ENCODE measurements at regions not wholly inside any gene's neighbourhood (a gene's known extent, or its start where the extent isn't known, plus 50 kb on each side); places are given as distances from the start of the nearest gene placed in this dataset.

DNA sequence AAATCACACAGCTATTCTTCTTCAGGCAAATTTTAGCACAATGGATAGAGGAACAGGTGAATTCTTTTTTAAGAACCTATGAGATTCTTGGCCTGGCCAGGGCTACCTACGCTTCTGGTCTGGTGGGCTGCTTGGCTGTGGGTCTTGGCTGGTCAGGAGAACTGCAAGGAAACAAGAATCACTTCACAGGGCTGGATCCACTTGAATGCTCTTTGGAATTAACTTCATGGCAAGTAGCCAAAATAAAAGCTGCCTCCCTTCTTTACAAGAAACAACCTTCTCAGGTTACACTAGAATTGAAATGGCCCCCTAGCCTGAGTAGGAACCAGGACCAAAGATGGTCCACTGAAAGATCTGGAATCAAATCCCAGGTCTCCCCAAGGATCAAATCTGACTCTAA lies 519.1 kb downstream of the IQCM start:
- DNase-seq (ENCODE audit: low spot score): no peak
- no peak for ATAC-seq

DNA sequence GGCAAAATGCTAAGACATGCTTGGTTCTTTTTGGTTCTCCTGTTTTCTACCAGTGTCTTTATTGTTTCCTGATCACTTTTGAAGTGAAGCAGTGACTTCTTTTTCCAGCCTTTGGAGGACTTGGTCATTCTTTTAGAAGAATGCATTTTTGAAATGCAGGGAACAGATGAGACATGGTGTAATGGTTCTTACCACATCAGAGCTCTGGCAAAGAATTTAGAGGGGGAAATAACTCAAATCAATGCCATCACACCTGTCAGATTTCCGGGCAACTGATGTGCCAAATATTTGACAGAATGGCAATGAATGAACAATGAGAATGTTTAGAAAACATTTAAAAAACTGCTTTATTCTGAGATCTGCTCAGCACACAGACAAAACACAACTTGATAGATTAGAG lies 519.6 kb downstream of the IQCM start:
- ATAC-seq (no peak), DNase-seq (ENCODE audit: low spot score) (no peak)

DNA sequence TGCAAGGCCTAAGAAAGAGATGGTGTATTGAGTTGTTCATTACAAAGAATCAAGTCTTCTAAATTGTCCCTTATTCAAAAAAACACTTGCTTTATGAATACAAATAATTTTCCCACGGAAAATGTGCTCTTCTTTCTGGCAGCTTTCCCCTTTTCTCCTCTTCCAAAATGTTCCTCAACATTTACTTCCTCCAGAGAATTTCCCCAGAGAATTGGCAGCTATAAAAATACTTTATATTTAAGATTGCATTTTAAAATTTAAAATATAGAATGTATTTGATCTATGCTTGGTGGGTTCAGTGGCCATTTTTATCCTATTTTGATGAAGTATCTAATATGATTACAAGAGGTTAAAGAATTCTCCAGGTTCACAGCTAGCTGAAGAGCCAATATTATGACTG lies 521.0 kb downstream of the IQCM start:
- DNase-seq (ENCODE audit: low spot score) (no peak), ATAC-seq (no peak)

DNA sequence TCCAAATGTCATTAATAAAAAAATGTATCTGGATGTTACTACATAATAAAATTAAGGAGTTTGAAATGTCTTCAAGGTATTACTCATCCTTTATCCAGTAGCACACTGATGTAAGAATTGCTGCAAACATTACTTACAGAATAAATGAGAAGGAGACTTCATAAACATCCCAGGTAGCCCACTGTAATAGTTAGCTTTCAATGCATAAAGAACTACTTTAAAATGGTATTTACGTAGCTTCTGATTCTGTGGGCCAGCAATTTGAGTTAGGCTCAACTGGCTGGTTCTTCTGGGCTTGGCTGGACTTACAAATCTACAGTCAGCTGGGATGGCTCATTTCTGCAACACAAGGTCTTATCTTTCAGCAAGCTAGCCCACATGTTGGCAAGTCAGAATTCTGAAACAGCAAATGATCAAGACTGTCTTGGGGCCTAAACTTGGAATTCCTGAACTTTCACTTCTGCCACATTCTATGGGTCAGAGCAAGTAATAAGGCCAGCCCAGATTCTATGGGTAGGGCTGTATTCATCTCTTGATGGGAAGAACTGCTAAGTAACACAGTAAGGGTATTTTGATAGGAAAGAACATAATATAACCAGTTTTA lies 522.5 kb downstream of the IQCM start:
- no peak for ATAC-seq
- no peak for DNase-seq (ENCODE audit: low spot score)

DNA sequence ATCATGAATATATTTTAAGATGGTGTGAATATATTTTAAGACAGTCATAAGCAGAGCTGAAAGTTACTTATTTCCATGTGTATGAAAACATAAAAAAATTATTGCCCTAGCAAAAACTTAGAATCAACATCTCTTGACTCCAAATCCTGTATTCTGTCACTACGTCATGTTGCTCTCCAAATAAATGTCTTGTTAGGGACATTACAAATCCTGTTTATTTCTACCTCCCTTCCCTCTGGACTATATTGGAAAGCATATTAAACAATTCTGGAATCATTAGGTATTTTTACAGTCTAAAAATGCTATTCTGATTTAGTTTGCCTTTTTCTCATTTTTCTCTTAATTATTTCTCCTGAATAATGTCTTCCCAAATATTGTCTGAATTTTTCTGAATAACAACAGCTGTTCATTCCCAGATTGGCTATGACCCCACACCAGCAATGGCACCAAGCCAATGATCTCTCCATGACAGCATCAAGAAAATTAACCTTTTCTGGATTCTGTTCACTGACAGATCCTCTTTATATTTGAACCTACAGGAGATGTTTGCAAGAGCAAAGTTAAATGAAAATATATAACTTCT lies 523.1 kb downstream of the IQCM start:
- ATAC-seq: no peak
- no peak for DNase-seq (ENCODE audit: low spot score)

DNA sequence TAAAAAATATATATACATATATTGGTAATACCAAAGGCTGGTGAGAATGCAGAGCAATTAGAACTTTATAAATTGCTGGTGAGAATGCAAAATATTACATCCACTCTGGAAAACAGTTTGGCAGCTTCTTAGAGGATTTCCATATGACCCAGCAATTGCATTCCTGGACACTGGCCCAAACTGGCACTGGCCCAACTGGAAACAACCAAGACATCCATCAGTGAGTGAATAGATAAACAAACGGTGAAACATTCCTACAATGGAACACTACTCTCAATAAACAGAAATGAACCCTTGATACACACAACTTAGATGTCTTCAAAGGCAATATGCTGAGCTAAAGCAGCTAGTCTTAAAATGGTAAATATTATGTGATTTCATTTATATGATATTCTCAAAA lies 524.2 kb downstream of the IQCM start:
- no peak for ATAC-seq
- DNase-seq (ENCODE audit: low spot score): peak; percentile 46

DNA sequence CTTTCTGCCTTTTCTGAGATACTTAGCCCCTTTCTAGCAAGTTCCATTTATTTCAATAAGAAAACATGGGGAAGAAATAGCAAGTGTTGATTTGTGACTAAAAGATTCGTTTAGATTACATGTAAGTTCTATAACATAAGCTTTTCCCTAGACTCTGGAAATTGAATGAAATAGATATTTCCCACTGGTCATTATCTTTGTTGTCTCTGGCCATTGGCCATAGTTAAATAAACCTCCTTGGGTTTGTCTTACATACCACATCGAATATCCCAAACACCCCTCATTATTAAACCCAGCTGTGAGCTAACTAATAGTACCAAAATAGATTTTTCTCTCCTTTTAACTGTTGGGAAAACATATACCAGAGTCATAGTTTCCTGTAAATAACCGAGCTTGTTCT lies 534.8 kb downstream of the IQCM start:
- DNase-seq (ENCODE audit: low spot score) (no peak), ATAC-seq (no peak)

DNA sequence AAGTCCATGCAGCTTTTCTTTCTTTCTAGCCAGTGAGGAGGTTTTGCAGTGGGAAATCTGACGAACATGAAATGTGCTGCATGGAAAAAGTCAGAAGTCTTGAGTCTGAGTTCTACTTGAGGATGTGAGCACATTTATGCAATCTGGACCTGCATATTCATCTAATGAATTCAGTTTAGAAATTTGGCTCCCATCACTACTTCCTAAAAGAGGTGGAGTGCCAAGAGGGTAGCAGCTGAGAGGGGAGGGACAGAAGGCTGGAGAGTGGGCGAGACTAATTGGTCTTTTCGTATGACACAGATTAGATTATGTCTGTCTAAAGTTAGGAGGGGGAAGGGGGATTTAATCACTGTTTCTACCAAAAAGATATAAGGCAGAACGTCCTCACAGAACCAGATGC lies 535.9 kb downstream of the IQCM start:
- ATAC-seq: peak; percentile 17
- DNase-seq (ENCODE audit: low spot score): no peak

DNA sequence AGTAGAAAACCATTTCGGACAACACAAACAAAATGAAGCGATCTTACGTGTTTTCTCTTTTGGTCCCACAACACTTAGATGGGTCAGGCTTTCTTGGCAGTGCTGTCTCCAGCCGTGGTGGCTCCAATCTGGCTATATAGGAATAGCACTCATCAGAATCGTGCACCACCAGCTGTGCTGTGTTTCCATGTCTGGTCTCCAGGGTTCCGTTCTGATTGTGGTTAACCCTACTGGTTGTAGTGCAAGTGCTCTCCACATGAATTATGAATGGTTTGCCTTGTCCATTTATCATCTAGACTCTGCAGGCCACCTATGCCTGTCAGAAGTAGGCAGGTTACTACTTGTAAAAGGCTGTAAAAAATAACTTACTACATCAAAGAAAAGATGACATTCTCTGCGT lies 536.3 kb downstream of the IQCM start:
- no peak for ATAC-seq
- DNase-seq (ENCODE audit: low spot score): no peak

DNA sequence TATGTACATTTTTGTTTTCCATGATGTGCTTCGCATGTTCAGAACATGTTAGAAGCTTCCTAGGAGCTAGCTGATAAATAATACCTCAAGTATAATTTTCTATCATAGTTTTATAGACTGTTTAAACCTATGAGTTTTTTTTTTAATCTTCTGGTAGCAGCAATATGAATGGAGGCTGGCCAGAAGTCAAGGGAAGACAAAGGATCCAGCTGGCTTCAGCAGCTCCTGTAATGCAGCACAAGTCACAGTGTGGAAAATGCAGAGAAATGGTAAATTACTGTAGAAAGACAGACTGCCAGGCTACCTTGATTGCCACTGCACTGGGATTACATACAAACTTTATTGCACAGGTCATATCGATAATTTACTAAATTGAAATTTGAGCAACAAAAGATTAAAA lies 537.9 kb downstream of the IQCM start:
- ATAC-seq (no peak), DNase-seq (ENCODE audit: low spot score) (no peak)

DNA sequence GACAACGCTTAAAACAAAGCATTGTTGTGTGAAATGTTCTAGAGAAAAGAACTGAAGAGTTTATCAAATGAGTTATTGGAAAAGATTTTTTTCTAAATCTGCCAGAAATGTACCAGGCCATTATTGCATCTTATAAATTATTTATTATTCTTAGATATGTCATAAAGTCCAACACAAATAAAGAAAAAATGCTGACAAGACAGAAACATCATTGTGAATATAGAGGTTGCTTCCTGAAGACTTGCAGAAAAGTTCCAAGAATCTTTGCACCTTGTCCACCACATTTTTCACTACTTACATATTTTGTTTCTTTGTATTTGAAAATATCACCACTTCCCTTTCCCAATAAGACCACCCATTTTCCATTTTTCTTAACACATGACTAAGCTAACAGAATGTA lies 545.8 kb downstream of the IQCM start:
- no peak for DNase-seq (ENCODE audit: low spot score)
- ATAC-seq: no peak

DNA sequence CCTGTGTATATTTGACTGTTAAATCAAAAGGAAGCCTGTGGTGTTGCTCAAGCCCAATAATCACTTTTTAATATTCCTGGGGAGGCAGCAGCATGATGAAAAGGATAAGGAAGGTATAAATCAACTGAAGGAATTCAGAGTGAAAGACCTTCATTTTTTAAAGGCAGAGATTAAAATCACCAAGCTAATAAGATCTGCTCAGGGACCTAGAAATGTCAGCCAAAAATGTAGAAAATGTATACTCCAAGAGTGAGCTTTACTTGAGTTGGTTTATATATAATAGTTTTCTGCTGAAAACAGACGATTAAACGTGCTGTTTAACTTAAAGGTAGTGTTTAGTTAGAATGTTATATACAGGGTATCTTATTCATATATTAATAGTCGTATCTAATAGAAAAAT lies 549.3 kb downstream of the IQCM start:
- ATAC-seq (no peak), DNase-seq (ENCODE audit: low spot score) (no peak)

DNA sequence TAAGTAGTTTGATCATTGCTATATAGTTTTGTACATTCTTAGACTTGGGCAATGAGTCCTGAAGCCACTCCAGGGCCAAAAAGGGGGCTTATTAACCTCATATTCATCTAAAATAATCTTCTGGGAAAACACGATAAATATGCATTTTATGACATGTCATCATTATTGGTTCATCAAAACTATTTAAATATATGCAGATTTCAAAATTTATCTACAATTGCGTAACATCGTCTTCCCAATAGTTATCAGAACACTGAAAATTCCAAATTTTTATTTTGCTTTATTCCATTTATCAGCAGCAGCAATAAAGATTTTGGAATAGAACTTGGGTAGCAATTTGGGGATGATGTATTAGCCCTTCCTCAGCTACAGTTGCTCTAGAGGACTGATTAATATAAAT lies 550.0 kb downstream of the IQCM start:
- ATAC-seq (no peak), DNase-seq (ENCODE audit: low spot score) (no peak)

DNA sequence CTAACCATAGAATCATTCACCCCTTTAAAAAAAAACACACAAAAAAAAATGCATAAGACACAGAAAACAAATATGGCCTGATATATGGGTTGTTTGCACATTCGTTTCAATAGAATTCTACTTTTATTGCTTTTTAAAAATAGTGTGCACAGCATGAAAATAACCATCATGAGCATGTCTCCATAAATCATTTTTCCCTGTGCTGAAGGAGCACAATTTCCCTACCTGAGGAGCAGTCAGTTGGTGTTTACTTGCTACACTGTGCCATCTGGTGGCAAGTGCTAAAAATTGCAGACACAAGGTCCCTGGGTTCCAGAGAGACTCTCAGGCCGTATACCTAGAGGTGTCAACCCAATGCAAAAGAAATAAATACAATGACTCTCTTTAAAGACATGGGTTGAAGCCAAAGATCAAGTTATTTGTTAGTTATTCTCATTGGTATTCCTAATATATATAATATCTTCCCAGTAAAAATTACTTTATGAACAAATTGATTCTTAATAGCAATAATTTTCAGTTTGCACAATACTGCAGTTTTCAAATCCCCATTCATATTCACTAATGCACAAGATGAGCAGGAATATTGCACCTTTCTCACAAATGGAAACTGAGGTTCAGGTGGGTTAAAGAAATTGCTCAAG lies 551.4 kb downstream of the IQCM start:
- ATAC-seq (peak; percentile 97), DNase-seq (ENCODE audit: low spot score) (peak; percentile 46)

DNA sequence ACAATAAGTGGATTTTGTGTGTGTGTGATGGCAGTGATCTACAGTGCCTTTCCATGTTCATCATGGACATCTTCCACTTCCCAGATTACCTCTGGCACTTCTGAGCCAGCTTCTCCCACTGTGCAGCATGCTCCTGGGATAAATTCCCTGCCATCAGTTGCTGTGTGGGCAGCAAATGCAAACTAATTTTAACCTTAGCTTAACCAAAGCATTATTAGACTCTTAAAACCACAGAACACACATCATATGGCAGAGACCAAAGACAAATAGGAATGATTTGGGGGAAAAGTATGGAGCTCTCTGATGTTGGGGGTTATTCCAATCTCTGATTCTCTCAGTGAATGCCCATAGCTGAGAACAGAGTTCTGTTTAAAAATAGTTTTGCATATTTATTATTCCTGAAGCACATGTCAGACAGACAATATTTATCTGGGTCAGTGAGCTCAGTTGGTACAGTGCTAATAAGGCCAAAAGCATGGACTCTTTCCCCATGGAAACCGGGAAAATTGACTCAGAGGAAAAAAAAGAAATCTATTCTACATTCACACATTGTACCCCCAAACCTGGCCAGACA lies 567.4 kb downstream of the IQCM start:
- ATAC-seq (no peak), DNase-seq (ENCODE audit: low spot score) (no peak)

DNA sequence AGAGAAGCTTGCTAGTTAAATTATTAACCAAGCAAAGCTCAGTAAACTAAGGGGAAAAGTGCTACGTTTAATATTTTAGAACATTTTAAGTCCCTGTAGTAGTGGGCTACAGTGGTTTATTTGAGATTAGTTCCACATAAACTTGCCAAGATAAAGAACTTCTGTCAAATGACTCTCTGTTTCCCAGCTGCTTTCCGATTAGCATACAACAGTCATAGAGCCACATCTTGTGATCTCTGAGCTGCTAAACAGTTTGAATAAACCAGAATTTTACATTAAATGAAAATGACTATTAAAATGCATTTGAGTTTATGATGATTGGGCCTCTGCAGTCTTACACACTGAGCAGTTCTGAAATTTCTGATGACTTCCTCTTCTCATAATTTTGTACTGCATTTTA lies 568.5 kb downstream of the IQCM start:
- DNase-seq (ENCODE audit: low spot score) (no peak), ATAC-seq (no peak)

DNA sequence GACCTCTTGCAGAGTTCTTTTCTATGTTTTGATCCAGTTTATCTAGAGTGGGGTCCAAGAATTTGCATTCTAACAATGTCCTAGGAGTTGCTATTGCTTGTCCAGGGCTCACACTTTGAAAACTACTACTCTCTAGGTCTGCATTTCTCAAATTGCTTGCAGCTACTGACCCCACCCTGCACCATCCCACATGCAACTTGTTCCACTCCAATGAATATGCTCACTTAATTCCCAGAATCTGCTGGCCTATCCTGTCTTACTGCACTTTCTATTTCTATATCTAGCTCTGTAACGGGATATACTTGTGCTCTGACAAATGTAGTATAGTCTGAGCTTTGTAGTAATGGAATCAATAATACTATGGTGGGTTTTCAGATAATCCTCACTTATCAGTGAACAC lies 570.3 kb downstream of the IQCM start:
- ATAC-seq (no peak), DNase-seq (ENCODE audit: low spot score) (no peak)

DNA sequence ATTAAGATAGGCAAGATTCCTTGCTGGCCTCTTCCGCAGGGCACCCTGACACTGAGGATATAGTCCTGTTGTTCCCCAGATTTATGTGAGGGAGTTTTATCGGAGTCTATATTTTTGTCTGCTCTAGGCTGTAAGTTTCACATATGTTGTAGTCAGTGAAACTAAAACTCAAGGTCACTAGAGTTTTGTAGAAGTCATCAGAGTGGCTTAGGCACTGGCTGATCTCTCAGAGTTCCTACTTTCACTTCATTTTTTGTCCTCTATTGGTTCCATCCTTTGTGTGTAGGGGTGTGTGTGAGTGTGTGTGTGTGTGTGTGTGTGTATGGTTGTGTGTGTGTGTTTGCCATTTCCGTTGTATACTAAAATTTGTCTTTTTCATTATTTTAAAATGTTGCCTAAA lies 577.5 kb downstream of the IQCM start:
- no peak for ATAC-seq
- DNase-seq (ENCODE audit: low spot score): no peak

DNA sequence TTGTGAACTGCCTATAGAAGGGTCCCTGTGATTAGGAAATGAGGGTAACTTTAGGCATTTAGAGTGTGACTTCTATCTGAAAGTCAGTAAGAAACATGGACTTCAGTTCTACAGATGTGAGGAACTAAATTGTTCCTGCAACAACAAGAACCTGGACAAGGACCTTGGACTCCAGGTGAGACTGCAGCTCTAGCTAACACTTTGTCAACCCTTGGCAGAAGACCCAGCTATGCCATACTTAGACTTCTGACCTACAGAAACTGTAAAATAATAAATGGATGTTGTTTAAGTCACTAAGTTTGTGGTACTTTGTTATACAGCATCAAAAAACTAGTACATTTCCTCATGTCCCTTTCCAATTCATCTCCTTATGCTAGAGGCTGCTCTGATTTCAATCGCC lies 580.8 kb downstream of the IQCM start:
- no peak for ATAC-seq
- DNase-seq (ENCODE audit: low spot score): no peak

DNA sequence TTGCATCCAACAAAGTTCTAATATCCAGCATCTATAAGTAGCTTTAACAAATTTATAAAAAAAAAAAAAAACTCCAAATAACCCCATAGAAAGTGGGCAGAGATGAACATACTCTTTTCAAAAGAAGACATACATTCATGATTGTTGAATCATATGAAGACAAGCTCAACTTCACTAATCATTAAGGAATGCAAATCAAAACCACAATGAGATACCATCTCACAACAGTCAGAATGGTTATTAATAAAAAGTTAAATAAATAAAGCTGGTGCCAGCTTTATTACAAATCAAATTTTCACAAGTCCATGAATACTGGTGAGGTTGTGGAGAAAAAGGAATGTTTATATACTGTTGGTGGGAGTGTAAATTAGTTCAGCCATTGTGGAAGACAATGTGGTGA lies 592.0 kb downstream of the IQCM start:
- ATAC-seq (no peak), DNase-seq (ENCODE audit: low spot score) (no peak)

DNA sequence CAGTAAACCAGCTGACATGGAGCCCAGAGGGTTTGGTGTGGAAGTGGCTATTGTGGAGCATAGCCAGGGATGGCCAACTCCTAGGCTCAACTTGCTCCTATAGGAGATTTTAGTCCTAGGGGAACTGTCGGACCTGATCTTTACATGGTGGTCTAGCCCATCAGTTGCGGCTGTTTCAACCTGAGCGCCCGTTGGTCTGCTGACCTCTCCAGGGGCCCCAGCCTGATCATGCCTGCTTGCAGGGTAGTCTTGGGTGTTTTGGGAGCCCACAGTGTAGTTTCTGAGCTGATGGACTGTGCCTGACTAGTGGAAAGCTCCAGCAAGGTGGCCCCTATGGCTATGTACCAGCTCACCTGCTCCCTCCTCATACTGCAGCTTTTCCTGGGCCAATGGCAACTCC lies 597.0 kb downstream of the IQCM start:
- DNase-seq (ENCODE audit: low spot score): no peak
- no peak for ATAC-seq

DNA sequence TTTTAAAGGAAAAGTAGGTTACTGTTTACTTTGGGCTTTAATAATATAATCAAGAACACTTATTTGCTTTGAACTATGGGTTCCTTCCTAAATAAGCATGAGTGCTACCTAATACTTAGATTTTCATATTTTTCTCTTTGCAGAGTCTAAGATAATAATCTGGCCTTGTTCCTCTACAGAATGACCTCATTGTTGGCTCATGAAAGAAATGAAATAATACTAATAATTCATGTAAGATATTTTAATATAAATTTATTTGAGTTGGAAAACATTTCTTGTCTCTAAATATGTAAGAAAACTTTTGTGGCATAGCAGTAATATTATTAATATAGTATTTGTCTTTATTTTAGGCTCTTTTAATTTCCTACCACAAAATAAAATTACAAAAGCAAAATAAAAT lies 601.3 kb downstream of the IQCM start:
- ATAC-seq: no peak
- no peak for DNase-seq (ENCODE audit: low spot score)

DNA sequence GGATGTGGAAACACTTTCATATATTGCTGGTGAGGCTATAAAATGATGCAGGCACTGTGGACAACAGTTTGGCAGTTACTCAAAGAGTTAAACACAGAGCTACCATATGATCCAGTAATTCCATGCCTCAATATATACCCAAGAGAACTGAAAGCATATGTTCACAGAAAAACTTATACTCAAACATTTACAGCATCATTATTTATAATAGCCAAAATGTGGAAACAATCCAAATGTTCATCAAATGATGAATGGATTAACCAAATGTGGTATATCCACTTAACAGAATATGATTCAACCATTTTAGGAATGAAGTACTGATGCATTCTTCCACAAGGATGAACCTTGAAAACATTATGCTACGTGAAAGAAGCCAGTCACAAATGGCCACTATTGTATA lies 603.8 kb downstream of the IQCM start:
- ATAC-seq (no peak), DNase-seq (ENCODE audit: low spot score) (no peak)
